ENCODE measurements at regions not wholly inside any gene's neighbourhood (a gene's known extent, or its start where the extent isn't known, plus 50 kb on each side); places are given as distances from the start of the nearest gene placed in this dataset.

DNA sequence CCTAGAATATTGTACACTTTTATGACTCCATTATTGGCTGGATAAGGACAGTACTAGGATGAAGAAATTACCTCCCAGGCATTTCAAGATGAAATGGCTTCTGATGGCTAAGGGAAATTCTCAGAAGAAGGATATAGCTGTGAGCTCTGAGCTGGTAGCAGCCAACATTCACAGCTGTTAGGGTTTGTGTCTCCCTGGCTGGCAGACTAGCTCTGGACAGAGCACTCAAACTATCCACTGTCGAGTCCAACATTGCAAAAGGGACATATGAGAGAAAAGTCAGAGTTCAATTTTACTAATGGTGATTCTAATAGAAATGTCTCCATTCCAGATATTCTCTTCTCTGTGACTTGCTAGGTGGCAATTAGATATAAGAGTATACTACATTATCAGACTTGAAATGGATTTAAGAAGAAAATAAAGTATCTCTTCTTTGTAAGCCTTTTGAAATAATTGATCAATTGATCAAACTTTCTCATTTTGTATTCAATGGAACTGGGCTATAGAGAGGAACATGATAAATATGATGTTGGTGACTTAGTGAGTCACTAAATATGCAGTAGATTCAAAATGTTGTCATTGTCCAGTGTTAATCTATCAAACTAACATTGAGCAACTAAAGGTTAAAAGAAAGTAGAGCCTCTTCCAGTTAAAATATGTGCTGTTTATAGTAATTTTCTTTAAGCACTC, 1920.3 kb downstream of the SUCLG1 start:
- no peak for ATAC-seq
- Mint-ChIP-seq H3K27ac (no peak overlapping the region), H3K4me3 (no peak overlapping the region), H3K9me3 (peaks cover 29% of the 10 kb centered on the region), H3K36me3 (no peaks in the 10 kb centered on the region), H3K4me1 (no peaks in the 10 kb centered on the region)
- DNase-seq (ENCODE audit: low spot score in 2 of 2) = no peak

DNA sequence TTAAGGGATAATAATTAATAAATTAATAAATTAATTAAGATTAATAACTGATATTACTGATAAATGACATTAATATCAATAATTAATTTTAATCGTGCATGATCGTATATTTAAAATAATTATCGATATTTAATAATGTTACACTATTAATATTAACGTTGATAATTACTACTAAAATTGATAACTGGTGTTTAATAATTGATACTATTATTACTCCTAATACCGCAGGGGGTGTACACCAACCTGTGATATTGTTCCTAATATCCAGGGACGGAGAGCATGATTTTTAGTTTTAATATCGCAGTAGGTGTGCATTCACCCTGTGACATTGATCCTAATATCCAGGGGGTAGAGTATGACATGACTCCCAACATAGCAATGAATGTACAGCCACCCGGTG, 1930.8 kb downstream of the SUCLG1 start:
- DNase-seq (ENCODE audit: low spot score in 2 of 2) = no peak
- no peak overlapping the region for H3K27ac Mint-ChIP-seq
- H3K36me3 Mint-ChIP-seq = no peaks in the 10 kb centered on the region
- H3K4me1 Mint-ChIP-seq = no peaks in the 10 kb centered on the region
- no peak overlapping the region for H3K4me3 Mint-ChIP-seq
- no peak for ATAC-seq
- peaks cover 17% of the 10 kb centered on the region for H3K9me3 Mint-ChIP-seq

DNA sequence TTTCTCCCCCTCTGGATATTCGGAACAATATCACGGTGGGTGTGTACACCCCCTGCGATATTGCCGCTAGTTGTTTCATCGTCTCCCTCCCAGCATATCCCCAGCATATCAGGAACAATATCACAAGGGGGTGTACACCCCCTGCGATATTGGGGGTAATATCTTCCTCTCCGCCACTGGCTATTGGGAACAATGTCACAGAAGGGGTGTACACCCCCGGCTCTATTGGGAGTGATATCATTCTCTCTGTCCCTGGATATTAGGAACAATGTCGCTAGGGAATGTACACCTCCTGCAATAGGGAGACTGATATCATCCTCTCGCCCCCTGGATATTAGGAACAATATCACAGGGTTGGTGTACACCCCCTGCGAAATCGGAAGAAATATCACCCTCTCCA, 1932.0 kb downstream of the SUCLG1 start:
- H3K9me3 Mint-ChIP-seq = peaks cover 20% of the 10 kb centered on the region
- no peak overlapping the region for H3K4me3 Mint-ChIP-seq
- no peaks in the 10 kb centered on the region for H3K36me3 Mint-ChIP-seq
- no peaks in the 10 kb centered on the region for H3K4me1 Mint-ChIP-seq
- no peak overlapping the region for H3K27ac Mint-ChIP-seq
- DNase-seq (ENCODE audit: low spot score in 2 of 2) (no peak), ATAC-seq (no peak)

DNA sequence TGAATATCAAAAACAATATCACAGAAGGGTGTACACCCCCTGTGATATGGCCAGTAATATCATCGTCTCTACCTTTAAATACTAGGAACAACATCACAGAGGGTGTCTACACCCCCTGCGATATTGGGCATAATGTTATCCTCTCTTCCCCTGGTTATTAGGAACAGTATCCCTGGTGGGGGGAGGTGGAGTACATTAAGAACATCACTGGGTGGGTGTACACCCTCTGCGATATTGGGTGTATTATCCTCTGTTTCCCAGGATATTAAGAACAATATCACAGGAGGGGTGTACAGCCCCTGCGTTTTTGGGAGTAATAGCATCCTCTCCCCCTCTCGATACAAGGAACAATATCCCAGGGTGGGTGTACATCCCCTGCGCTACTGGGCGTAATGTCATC, 1932.8 kb downstream of the SUCLG1 start:
- Mint-ChIP-seq H3K4me1 (no peaks in the 10 kb centered on the region), H3K9me3 (peaks cover 20% of the 10 kb centered on the region), H3K4me3 (no peak overlapping the region), H3K36me3 (no peaks in the 10 kb centered on the region), H3K27ac (no peak overlapping the region)
- no peak for ATAC-seq
- no peak for DNase-seq (ENCODE audit: low spot score in 2 of 2)

DNA sequence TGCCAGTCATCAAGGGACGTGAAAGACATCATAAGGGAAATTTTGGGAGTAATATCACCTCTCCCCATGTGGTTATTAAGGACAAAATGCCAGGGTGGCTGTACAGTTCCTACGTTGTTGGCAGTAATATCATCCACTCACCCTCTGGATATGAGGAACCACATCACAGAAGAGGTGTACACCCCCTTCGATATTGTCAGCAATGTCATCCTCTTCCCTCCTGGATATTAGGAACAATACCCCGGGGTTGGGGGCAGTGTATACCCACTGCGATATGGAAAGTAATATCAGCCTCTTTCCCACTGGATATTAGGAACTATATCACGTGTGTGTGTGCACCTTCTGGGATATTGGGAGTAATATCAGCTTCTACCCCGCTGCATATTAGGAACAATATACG, 1933.3 kb downstream of the SUCLG1 start:
- ATAC-seq (peak; percentile 26), DNase-seq (ENCODE audit: low spot score in 2 of 2) (no peak)
- peaks cover 20% of the 10 kb centered on the region for H3K9me3 Mint-ChIP-seq
- H3K36me3 Mint-ChIP-seq = no peaks in the 10 kb centered on the region
- H3K27ac Mint-ChIP-seq = no peak overlapping the region
- H3K4me3 Mint-ChIP-seq = no peak overlapping the region
- H3K4me1 Mint-ChIP-seq = no peaks in the 10 kb centered on the region

DNA sequence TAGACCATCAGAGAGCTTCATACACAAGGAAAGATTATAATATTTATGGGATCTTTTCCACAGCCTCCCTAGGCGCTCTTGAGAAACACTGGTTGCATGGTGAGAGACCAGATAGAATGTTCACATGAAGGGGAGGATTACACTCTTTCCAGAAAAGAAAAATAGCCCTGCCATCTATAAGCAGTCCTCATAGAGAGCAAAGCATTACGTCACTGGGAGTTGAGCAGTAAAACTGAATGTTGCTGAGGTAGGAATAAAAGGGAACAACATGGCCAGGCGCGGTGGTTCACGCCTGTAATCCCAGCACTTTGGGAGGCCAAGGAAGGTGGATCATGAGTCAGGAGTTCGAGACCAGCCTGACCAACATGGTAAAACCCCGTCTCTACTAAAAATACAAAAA, 1934.3 kb downstream of the SUCLG1 start:
- H3K4me3 Mint-ChIP-seq = no peak overlapping the region
- ATAC-seq = no peak
- no peak overlapping the region for H3K27ac Mint-ChIP-seq
- no peaks in the 10 kb centered on the region for H3K4me1 Mint-ChIP-seq
- H3K36me3 Mint-ChIP-seq = no peaks in the 10 kb centered on the region
- peaks cover 13% of the 10 kb centered on the region for H3K9me3 Mint-ChIP-seq
- no peak for DNase-seq (ENCODE audit: low spot score in 2 of 2)

DNA sequence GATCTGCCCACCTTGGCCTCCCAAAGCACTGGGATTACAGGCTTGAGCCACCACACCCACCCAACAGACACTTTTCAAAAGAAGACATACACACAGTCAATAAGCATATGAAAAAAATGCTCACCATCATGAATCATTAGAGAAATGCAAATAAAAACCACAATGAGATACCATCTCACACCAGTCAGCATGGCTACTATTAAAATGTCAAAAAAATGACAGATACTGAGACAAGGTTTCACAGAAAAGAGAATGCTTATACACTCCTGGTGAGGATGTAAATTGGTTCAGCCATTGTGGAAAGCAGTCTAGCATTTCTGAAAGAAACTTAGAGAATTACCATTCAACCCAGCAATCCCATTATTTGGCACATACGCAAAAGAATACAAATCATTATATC, 1947.2 kb downstream of the SUCLG1 start:
- DNase-seq (ENCODE audit: low spot score in 2 of 2) (no peak), ATAC-seq (no peak)

DNA sequence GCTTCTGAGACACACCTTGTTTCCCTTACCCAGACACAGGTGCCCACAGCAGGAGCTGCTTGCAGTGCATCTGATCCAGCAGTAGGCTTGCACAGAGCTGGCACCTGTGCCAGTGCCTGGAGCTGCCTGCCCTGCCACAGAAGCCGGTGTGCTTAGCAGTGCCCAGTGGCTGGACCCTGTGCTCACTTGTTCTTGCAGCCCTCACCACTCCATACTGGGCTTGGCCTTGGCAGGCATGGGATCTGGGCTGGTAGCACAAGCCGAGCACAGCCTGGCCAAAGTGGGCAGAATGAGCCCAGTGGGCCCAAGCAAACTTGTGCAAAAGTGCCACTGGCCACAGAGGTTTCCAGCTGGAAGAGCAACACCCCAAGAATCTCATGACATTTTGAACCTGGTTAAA, 1950.4 kb downstream of the SUCLG1 start:
- DNase-seq (ENCODE audit: low spot score in 2 of 2) (no peak), ATAC-seq (no peak)
- no peak overlapping the region for H3K27ac Mint-ChIP-seq
- no peaks in the 10 kb centered on the region for H3K4me1 Mint-ChIP-seq
- no peak overlapping the region for H3K4me3 Mint-ChIP-seq
- peaks cover 6% of the 10 kb centered on the region for H3K9me3 Mint-ChIP-seq
- no peaks in the 10 kb centered on the region for H3K36me3 Mint-ChIP-seq

More for the DNA sequence above, 1947.2 kb downstream of the SUCLG1 start:
- Mint-ChIP-seq H3K36me3 (no peaks in the 10 kb centered on the region), H3K9me3 (peaks cover 6% of the 10 kb centered on the region), H3K27ac (no peak overlapping the region), H3K4me3 (no peak overlapping the region), H3K4me1 (no peaks in the 10 kb centered on the region)

DNA sequence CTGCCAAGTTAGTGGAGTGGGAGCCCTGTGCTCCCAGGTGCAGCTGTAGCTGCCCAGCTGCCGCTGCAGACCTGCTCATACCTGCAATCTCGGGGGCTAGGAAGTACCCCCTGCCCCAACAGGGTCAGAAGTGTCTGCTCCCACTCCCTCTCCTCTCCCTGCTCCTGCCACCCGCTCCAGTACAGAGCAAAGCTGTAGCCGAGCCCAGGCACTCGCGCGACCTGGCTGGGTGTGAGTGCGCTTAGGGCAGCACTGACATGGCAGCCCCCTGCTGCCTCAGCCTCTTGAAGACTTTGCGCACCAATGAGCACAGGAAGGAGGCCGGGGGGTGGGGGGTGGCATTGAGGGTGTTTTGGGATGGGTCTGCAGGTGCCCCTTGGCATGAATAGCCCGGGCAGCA, 1951.4 kb downstream of the SUCLG1 start:
- H3K4me1 Mint-ChIP-seq = no peaks in the 10 kb centered on the region
- no peaks in the 10 kb centered on the region for H3K36me3 Mint-ChIP-seq
- DNase-seq (ENCODE audit: low spot score in 2 of 2) = no peak
- no peak overlapping the region for H3K4me3 Mint-ChIP-seq
- H3K27ac Mint-ChIP-seq = no peak overlapping the region
- peaks cover 8% of the 10 kb centered on the region for H3K9me3 Mint-ChIP-seq
- no peak for ATAC-seq

DNA sequence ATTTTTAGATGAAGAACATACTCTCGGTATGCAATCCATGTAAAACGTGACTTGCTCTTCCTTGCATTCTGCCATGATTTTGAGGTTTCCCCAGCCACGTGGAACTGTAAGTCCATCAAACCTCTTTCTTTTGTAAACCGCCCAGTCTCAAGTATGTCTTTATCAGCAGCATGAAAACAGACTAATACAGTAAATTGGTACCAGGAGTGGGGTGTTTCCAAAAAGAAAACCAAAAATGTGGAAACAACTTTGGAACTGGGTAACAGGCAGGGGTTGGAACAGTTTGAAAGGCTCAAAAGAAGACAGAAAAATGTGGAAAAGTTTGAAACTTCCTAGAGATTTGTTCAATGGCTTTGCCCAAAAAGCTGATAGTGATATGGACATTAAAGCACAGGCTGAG, 1957.9 kb downstream of the SUCLG1 start:
- no peak for DNase-seq (ENCODE audit: low spot score in 2 of 2)
- no peaks in the 10 kb centered on the region for H3K36me3 Mint-ChIP-seq
- H3K27ac Mint-ChIP-seq = no peak overlapping the region
- no peak overlapping the region for H3K4me3 Mint-ChIP-seq
- no peak for ATAC-seq
- no peaks in the 10 kb centered on the region for H3K4me1 Mint-ChIP-seq
- peaks cover 18% of the 10 kb centered on the region for H3K9me3 Mint-ChIP-seq

DNA sequence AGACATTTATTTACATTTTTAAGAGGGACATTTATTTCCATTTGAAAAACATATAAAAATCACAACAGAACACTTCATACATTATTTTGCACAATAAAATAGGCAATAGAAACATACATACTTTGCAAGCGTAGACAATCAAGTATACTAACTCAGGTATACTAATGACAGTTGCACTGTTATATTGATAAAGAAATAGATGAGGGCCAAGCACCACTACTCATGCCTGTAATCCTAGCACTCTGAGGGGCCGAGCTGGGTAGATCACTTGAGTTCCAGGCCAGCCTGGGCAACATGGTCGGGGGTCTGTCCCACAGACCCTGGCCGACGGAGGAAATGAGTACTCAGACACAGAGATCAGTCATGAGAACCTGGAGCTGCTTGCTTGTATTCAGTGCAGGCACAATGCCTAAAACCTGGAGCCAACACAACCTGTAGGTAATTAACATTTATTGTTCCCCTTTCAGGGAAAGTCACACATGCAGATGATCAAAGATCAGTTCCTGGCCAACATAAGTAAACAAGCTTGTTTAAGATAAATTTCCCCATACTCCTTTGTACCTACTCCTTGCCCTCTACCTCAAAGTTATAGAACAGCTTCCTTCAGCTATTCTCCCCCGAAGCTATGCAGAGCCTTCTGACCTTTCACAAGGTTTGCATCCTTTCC, 1960.2 kb downstream of the SUCLG1 start:
- Mint-ChIP-seq H3K36me3 (no peaks in the 10 kb centered on the region), H3K4me1 (no peaks in the 10 kb centered on the region), H3K4me3 (no peak overlapping the region), H3K27ac (no peak overlapping the region), H3K9me3 (peaks cover 21% of the 10 kb centered on the region)
- DNase-seq (ENCODE audit: low spot score in 2 of 2) (no peak), ATAC-seq (no peak)

DNA sequence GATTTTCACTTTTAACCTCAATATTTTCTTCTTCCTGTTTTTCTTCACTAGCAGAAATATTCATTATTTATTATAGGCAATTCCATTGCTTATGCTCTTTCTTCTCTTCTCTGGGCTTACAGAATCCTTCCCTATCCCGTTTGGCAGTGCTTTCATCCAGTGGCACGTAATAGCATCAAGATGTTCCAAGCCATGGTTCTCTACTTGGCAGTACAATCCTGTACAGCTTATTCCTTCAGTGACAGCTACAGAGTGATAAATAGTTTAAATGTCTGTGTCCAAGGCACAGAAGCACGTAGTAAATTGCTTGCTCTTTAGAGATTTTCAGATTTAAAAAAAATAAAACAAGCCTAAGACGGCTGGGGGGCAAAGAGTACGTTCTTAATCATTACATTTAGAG, 1964.3 kb downstream of the SUCLG1 start:
- DNase-seq (ENCODE audit: low spot score in 2 of 2) (no peak), ATAC-seq (no peak)
- Mint-ChIP-seq H3K9me3 (peaks cover 19% of the 10 kb centered on the region), H3K4me3 (no peak overlapping the region), H3K36me3 (no peaks in the 10 kb centered on the region), H3K27ac (no peak overlapping the region), H3K4me1 (no peaks in the 10 kb centered on the region)

DNA sequence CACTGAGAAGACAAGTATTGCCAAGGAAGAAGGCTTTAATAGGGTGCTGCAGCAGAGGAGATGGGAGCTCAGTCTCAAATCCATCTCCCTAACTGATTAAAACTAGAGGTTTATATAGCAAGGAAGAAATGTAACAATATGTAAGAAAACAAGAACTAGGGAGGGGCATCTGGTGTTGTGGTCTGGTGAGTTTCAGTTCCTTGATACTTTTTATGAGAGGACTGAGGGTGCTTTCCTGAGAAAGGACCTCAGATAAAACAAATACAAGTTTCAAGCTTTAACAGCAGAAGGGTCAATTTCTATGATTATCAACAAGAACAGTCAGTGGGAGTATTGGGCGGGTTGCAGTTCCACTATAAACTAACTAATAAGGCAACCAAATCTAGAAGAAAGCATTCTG, 1967.5 kb downstream of the SUCLG1 start:
- Mint-ChIP-seq H3K27ac (no peak overlapping the region), H3K4me1 (no peaks in the 10 kb centered on the region), H3K9me3 (peaks cover 11% of the 10 kb centered on the region), H3K36me3 (no peaks in the 10 kb centered on the region), H3K4me3 (no peak overlapping the region)
- DNase-seq (ENCODE audit: low spot score in 2 of 2) (no peak), ATAC-seq (no peak)

DNA sequence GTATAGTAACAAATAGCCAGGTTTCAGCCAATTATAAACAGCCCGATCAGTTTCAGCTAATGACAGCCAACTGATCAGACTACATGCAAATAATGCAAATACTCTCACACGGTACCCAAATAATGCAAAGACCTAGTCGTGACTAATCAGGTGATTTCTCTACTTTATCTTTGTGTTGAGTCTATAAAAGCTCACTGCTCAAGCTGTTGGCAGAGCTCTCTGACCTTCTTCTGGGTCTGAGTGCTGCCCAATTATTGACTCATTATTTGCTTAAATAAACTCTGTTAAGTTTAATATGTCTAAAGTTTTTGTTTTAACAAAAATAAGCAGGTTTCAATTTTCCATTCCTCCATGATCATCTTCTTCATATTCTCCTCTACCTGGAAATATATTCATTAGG, 1971.7 kb downstream of the SUCLG1 start:
- ATAC-seq (no peak), DNase-seq (ENCODE audit: low spot score in 2 of 2) (no peak)
- peaks cover 12% of the 10 kb centered on the region for H3K9me3 Mint-ChIP-seq
- H3K27ac Mint-ChIP-seq = no peak overlapping the region
- no peaks in the 10 kb centered on the region for H3K4me1 Mint-ChIP-seq
- no peak overlapping the region for H3K4me3 Mint-ChIP-seq
- no peaks in the 10 kb centered on the region for H3K36me3 Mint-ChIP-seq

DNA sequence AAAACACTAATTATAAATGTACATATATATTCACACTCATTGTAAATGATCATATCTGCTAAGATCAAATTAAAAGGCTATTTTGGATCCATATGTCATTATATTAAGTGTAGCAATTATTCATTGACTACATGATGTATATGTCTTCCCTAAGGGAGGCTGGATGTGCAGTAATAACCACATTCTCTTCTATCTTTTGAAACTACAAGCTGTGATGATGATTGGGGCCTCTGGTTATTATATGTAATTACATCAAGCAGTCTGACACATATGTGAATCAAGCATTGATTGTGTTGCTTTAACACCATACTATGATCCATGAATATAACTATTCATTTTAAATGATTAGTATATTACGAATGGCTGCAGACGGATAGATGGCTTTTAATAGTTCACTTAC, 1973.4 kb downstream of the SUCLG1 start:
- Mint-ChIP-seq H3K9me3 (peaks cover 15% of the 10 kb centered on the region), H3K4me3 (no peak overlapping the region), H3K27ac (no peak overlapping the region), H3K4me1 (no peaks in the 10 kb centered on the region), H3K36me3 (no peaks in the 10 kb centered on the region)
- ATAC-seq (no peak), DNase-seq (ENCODE audit: low spot score in 2 of 2) (no peak)

DNA sequence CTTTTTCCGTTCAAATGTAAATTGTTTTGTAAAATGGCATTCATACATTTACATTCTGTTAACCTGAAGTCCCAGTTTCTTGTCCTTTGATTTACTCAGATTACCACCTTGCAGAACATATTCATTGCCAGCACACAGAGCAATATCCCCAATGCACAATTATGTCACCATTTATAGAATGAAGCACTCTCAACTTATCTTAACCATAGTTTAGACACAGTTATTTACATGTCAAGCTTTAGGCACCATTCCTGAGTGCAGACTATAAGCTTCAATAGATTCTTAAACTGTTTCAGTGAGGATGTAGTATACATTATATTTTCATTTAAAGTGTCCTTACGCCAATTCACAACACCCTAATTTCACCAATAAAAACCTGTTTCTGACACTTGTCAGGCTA, 1977.9 kb downstream of the SUCLG1 start:
- no peak overlapping the region for H3K4me3 Mint-ChIP-seq
- H3K27ac Mint-ChIP-seq = no peak overlapping the region
- H3K9me3 Mint-ChIP-seq = peaks cover 24% of the 10 kb centered on the region
- no peaks in the 10 kb centered on the region for H3K36me3 Mint-ChIP-seq
- no peak for ATAC-seq
- DNase-seq (ENCODE audit: low spot score in 2 of 2) = no peak
- no peaks in the 10 kb centered on the region for H3K4me1 Mint-ChIP-seq
